Panc1 (cell line): ENCODE measurements at regions not wholly inside any gene's neighbourhood (a gene's known extent, or its start where the extent isn't known, plus 50 kb on each side); places are given as distances from the start of the nearest gene placed in this dataset.

Experiments
- ATAC-seq: fragments of 200-7000 bp; cut with Tn5 transposase; 2 replicates; pipeline ENCODE4 v1.9.1; 2020; ENCODE audit warnings: mild to moderate bottlenecking, moderate library complexity
- BruUV-seq: library from RNA; stranded (reverse); fragments of 400-500 nt; replicated peaks from 2 replicates; lab custom pipeline; 2021; lab: Mats Ljungman, UMichigan
- CTCF ChIA-PET: fragments of 300-600 bp; sonication (Branson Sonifier 250); formaldehyde crosslinking; loops from one replicate; lab custom pipeline; 2022; ENCODE audit warnings: antibody characterized with exemption; lab: Charles Lee
- POLR2A ChIA-PET: fragments of 300-600 bp; sonication (Branson Sonifier 250); formaldehyde crosslinking; loops from one replicate; lab custom pipeline; 2022; ENCODE audit warnings: antibody characterized with exemption; lab: Charles Lee
- DNase-seq: peaks from one replicate; pipeline ENCODE4 v3.0.0-alpha.2; 2010; ENCODE audit warnings: low read depth, low spot score
- H3K27ac ChIP-seq: 2 replicates; pipeline ENCODE4 v1.5.1; 2011; ENCODE audit warnings: mild to moderate bottlenecking, low read length, inconsistent platforms
- H3K27me3 ChIP-seq: fragments of 200-500 bp; sonication (Bioruptor generic); 2 replicates; pipeline ENCODE4 v1.6.0; 2014; ENCODE audit warnings: low read length, inconsistent platforms; ENCODE audit not compliant: control insufficient read depth, insufficient read depth
- H3K36me3 ChIP-seq: fragments of 200-500 bp; sonication (Bioruptor generic); 2 replicates; pipeline ENCODE4 v1.5.1; 2014; ENCODE audit warnings: inconsistent platforms, mild to moderate bottlenecking, low read length, moderate library complexity; ENCODE audit not compliant: control insufficient read depth, insufficient read depth
- H3K4me1 ChIP-seq: 2 replicates; pipeline ENCODE4 v1.5.1; 2011; ENCODE audit warnings: inconsistent platforms, mild to moderate bottlenecking, low read length, moderate library complexity; ENCODE audit not compliant: control insufficient read depth, insufficient read depth
- H3K4me3 ChIP-seq, 2 experiments: 2 replicates each; pipeline ENCODE4 v1.5.1; 2011 to 2012; ENCODE audit warnings: low read depth in 2 of 2, low read length in 2 of 2, mild to moderate bottlenecking in 2 of 2, inconsistent platforms in 1 of 2, moderate library complexity in 1 of 2
- H3K9me3 ChIP-seq: fragments of 200-500 bp; sonication (Bioruptor generic); 2 replicates; pipeline ENCODE4 v1.5.1; 2014; ENCODE audit warnings: low read depth, mild to moderate bottlenecking, inconsistent platforms, low read length, moderate library complexity; ENCODE audit not compliant: control insufficient read depth, insufficient read depth
- POLR2AphosphoS5 ChIP-seq: IDR thresholded peaks from 2 replicates; pipeline ENCODE4 v1.6.1; 2012; ENCODE audit warnings: mild to moderate bottlenecking, low read depth, low read length, moderate library complexity
- REST ChIP-seq, 2 experiments: IDR thresholded peaks; 2 replicates each; pipeline ENCODE4 v1.6.1; 2011 to 2012; ENCODE audit warnings: low read depth in 2 of 2, control low read depth in 1 of 2, low read length in 1 of 2, mild to moderate bottlenecking in 1 of 2, moderate library complexity in 1 of 2; ENCODE audit not compliant: insufficient read depth in 1 of 2
- SIN3A ChIP-seq: IDR thresholded peaks from 2 replicates; pipeline ENCODE4 v1.6.1; 2012; ENCODE audit warnings: low read depth, mild to moderate bottlenecking, low read length, moderate library complexity, borderline replicate concordance; ENCODE audit not compliant: insufficient read depth
- TCF7L2 ChIP-seq: IDR thresholded peaks from 2 replicates; pipeline ENCODE4 v1.6.1; 2011; ENCODE audit warnings: mild to moderate bottlenecking, low read depth, low read length, inconsistent platforms
- in situ Hi-C: cut with HindIII; loops from 2 replicates; pipeline ENCODE4 v1.10.0; 2016; ENCODE audit warnings: low sequenced_read_pairs, low pct_unique_long_range_greater_than_20kb
- intact Hi-C: fragments of 100-400 bp; cut with micrococcal nuclease; formaldehyde crosslinking; loops from one replicate; pipeline ENCODE4 v1.10.0; 2022; ENCODE audit not compliant: unreplicated experiment
- TF ChIP-seq, protein P1 (sequence below): fragments of 450-650 bp; IDR thresholded peaks from 2 replicates; pipeline ENCODE4 v1.5.1; 2017; ENCODE audit warnings: mild to moderate bottlenecking

DNA sequence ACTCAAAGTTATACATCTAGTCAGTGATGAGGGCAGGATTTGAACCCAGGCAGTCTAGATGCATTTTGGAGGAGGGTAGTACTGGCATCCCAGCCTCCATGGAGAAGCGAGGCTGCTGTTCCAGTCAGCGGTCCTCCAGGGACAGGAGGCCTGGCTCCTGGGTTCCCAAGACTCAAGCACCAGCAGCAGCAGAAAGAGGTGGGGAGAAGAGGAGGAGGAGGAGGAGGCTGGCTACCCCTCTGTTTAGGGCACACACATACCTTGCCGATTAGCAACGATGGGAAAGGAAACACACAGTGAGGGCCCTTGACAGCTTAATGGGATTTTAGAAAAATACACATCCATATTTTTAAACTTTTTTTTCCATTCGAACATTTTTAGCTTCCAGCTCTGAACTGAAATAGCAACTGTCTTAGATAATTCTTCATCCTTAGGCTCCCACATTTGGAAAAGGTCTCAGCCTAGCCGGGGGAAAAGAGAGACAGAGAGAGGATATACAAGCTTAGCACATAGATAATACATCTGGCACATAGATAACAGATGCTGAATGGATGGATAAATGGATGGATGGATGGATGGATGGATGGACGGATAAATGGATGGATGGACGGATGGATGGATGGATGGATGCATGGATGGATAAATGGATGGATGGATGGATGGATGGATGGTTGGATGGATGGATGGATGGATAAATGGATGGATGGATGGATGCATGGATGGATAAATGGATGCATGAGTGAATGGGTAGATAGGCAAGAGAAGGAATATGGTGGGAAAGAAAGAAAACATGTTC lies 87.9 kb downstream of the LBH start:
- in situ Hi-C loops, result no loop called here
- H3K9me3 ChIP-seq, result no peaks in the 10 kb centered on the region
- no TSS peak for BruUV-seq
- intact Hi-C loops, result no loop called here
- no peaks in the 10 kb centered on the region for H3K27me3 ChIP-seq
- ChIA-PET CTCF (no interaction called here), POLR2A (no interaction called here)
- H3K4me3 ChIP-seq, result no peak overlapping the region
- TF ChIP-seq REST (IDR thresholded peaks at IDR 0.05; ENCODE audit: insufficient read depth in 1 of 2, low read depth in 2 of 2, low read length in 1 of 2) (no peak), POLR2AphosphoS5 (no peak), SIN3A (no peak), TCF7L2 (no peak)
- TF ChIP-seq, protein P1, sequence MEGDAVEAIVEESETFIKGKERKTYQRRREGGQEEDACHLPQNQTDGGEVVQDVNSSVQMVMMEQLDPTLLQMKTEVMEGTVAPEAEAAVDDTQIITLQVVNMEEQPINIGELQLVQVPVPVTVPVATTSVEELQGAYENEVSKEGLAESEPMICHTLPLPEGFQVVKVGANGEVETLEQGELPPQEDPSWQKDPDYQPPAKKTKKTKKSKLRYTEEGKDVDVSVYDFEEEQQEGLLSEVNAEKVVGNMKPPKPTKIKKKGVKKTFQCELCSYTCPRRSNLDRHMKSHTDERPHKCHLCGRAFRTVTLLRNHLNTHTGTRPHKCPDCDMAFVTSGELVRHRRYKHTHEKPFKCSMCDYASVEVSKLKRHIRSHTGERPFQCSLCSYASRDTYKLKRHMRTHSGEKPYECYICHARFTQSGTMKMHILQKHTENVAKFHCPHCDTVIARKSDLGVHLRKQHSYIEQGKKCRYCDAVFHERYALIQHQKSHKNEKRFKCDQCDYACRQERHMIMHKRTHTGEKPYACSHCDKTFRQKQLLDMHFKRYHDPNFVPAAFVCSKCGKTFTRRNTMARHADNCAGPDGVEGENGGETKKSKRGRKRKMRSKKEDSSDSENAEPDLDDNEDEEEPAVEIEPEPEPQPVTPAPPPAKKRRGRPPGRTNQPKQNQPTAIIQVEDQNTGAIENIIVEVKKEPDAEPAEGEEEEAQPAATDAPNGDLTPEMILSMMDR, result no peak
- DNase-seq (no peak), ATAC-seq (no peak)
- H3K4me1 ChIP-seq, result no peaks in the 10 kb centered on the region
- H3K27ac ChIP-seq, result no peak overlapping the region
- no peaks in the 10 kb centered on the region for H3K36me3 ChIP-seq

GRCh38 chr2:30321466-30321865 lies 90.1 kb downstream of the LBH start:
- H3K27ac ChIP-seq, result no peak overlapping the region
- H3K9me3 ChIP-seq, result no peaks in the 10 kb centered on the region
- ATAC-seq (no peak), DNase-seq (no peak)
- ChIA-PET CTCF (no interaction called here), POLR2A (no interaction called here)
- BruUV-seq, result no TSS peak
- in situ Hi-C loops, result no loop called here
- H3K27me3 ChIP-seq, result no peaks in the 10 kb centered on the region
- H3K4me1 ChIP-seq, result no peaks in the 10 kb centered on the region
- H3K4me3 ChIP-seq, result no peak overlapping the region
- intact Hi-C loops, result no loop called here
- TF ChIP-seq SIN3A (no peak), REST (IDR thresholded peaks at IDR 0.05; ENCODE audit: insufficient read depth in 1 of 2, low read depth in 2 of 2, low read length in 1 of 2) (no peak), POLR2AphosphoS5 (no peak), TCF7L2 (no peak)
- TF ChIP-seq, protein P1, result no peak
- no peaks in the 10 kb centered on the region for H3K36me3 ChIP-seq
